Right kidney (tissue), 1 donor: ENCODE measurements at regions not wholly inside any gene's neighbourhood (a gene's known extent, or its start where the extent isn't known, plus 50 kb on each side); places are given as distances from the start of the nearest gene placed in this dataset.
"Not testable (repeated sequence)": the region's sequence is repeated elsewhere in the genome, so short reads cannot be mapped to it uniquely, and the experiment has no call there.

Experiments used
- DNase-seq: peaks from one replicate; pipeline ENCODE4 v3.0.0-alpha.2; 2016

DNA sequence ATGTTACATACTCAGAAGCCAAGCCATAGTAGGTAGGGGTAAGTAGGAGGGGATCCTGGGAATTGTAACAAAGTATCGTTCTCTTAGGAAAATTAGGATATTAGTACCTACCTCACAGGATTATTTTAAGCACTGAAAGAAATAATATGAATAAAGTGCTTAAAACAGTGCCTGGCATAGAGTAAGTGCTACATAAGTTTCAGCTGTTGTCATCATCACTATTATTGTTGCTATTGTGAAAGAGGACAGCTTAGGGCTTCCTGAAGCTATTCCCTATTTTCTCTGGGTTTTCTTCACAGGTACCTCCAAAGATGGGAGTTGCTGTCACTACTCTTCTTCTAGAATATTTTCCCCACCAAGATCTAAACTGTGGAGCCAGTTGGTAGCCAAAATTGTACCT is 443.7 kb upstream of the FGF16 start:
- no peak for DNase-seq

DNA sequence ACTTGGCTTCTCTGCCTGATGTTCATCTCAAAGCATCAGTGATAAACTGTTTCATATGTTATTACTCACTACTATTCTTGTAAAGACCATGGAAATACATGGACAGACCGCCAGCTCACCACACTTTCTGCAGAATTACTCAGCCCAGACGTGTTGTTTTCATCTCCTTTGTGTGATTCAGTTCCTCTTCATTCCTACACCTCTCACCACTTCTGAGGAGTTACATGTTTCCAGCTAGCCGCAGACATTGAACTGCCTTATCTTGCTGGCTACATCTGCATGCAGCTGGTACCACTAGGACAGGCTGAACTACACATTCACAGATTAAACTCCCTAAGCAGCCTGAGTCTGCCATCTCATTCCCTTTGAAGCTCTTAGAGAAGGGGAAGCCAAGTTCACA is 443.2 kb upstream of the FGF16 start:
- no peak for DNase-seq

DNA sequence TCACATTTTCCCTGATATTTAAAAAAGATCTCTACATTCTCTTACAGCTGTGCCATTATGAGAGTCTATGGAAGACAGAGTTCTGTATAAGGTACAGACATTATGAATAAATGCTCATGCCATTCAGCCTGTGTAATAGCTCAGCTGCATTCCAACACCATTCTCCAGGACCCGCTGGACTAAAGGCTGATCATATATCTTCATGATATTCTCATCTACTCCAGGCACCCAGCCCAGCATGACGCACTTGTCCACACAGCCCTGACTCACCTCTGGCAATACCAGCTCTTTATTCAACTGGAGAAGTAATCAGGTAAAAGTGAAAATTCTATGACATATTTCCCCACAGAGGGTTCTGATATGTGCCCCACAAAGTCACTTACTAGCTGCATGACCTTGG is 437.5 kb upstream of the FGF16 start:
- DNase-seq: no peak

DNA sequence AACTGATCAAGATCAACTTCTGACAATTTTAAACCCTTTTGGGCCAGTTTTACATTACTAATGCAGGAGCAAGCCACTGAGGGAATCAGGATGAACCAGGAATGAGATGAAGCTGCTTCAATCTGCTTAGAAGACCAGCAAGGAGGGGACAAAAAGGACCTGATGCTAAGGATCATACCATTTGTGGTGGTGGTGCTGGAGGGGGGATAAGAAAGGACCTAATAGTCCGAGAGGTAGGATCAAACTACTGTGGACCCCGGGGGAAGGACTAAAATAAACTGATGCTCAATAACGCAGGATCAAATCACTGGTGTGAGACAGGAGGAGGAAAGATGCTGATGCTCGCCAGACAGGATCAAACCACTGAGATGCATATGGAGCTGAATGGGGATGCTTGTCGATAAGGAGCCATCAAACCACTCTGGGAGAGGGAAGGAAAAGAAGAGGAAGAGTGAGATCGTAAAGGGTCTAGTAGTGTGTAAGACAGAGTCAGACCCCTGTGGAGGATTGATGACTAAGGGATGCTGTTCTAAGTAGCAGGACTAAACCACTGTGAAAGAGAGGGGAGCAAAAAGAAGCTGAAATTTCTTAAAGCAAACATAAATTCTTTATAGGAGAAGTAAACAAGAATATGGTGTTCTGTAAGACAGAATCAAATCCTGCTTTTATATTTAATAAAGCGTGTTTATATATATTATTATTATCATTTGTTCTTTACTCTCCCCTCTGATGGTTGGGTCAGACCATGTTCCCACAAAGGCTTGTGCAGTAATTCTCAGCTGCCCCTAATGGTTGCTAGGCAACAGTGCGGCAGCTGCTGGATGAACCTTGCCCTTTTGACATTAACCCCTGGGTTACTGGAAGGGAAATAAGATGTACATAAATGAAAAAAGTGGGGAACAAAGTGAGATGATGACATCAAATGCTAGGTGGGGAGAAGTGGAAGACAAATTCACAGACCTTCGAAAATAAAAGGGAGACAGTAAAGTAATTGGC is 432.5 kb upstream of the FGF16 start:
- DNase-seq: peak; percentile 22

DNA sequence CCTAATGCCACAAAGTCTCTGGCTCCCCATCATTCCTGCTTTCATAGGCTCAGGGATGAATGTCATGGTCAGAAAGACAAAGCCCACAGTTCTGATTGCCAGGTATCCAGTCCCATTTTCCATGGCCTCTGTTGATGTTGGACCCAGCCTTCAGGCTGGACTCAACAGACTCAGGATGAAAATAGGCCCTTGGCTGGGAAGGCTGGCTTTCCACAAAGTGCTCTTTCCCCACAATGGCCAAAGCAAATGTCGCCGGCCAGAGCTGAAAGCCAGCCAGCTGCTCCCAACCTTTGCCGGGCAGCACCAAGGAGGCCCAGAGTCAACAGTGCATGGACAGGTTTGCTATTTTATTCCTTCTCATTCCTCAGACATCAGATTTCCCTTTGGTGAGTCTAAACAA is 430.1 kb upstream of the FGF16 start:
- no peak for DNase-seq

DNA sequence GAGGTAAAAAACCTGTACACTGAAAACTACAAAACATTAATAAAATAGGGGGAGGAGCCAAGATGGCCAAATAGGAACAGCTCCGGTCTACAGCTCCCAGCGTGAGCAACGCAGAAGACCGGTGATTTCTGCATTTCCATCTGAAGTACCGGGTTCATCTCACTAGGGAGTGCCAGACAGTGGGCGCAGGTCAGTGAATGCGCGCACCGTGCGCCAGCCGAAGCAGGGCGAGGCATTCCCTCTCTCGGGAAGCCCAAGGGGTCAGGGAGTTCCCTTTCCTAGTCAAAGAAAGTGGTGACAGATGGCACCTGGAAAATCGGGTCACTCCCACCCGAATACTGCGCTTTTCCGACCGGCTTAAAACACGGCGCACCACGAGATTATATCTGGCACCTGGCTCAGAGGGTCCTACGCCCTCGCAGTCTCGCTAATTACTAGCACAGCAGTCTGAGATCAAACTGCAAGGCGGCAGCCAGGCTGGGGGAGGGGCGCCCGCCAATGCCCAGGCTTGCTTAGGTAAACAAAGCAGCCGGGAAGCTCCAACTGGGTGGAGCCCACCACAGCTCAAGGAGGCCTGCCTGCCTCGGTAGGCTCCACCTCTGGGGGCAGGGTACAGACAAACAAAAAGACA is 400.9 kb upstream of the FGF16 start:
- peak; percentile 20 for DNase-seq

DNA sequence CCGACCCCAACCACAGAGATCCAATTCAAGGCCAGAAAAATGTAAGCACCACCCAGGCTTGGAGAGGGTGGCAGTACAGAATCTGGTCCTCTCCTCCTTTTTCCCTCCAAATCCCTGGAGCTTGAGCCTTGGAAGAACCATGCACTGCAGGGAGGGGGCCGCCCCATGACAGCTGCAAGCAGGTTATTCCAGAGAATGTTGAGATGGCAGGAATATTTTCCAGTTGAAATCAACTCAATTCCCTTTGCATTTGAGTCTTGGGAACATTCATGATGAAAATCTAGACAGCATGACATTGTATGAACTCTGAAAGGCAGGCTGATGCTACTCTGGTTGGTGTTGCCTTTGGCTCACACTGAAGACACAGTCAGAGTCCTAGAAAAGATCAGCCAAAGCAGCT is 386.6 kb upstream of the FGF16 start:
- DNase-seq: no peak

DNA sequence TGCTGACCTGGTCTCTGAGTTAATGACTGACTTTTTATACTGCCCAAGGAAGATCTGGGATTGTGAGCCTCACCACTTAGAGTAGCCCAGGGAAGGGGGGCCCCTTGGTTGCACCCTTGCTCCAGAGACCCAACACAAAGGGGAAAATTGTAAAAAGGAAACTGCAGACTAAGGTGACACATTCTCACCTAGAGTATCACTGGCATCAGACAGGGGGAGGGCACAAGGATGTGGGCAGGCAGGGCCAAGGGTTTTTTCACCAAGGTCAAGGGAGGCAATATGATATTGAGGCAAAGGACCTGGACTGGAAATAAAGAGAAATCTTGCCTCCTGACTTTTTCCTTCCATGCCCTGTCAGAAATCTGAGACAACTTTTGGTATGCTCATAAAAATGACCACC is 386.2 kb upstream of the FGF16 start:
- DNase-seq: no peak

DNA sequence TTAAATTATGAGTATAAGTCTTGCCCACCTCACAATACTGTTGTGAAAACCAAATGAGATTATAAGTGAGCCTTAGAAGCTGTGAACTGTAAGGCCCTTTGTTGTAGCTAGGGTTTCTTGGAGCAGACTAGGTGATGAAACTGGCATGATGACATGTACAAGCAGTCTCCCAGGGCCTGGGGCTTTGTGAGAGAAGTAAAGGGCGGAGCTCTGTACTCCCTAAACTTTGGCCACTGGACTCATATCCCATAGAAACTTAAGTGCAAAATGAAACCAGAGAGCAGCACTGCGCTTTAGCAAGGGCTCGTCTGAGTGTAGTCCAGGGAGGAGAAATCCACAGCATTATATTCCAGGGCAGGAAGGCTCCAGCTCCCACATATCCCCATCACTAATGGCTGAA is 385.6 kb upstream of the FGF16 start:
- DNase-seq: no peak

DNA sequence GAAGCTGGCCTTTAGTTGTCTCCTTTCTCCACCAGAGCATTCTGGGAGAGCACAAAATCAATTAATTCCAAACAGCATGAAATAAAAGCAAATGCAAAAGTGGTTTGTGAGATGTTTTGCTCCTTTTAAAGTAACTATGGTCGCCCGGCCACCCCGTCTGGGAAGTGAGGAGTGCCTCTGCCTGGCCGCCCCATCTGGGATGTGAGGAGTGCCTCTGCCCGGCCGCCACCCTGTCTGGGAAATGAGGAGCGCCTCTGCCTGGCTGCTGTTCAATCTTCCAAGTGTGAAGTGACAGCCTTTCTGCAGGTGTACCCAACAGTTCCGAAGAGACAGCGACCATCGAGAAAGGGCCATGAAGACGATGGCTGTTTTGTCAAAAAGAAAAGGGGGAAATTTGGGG is 381.3 kb upstream of the FGF16 start:
- DNase-seq: no peak

DNA sequence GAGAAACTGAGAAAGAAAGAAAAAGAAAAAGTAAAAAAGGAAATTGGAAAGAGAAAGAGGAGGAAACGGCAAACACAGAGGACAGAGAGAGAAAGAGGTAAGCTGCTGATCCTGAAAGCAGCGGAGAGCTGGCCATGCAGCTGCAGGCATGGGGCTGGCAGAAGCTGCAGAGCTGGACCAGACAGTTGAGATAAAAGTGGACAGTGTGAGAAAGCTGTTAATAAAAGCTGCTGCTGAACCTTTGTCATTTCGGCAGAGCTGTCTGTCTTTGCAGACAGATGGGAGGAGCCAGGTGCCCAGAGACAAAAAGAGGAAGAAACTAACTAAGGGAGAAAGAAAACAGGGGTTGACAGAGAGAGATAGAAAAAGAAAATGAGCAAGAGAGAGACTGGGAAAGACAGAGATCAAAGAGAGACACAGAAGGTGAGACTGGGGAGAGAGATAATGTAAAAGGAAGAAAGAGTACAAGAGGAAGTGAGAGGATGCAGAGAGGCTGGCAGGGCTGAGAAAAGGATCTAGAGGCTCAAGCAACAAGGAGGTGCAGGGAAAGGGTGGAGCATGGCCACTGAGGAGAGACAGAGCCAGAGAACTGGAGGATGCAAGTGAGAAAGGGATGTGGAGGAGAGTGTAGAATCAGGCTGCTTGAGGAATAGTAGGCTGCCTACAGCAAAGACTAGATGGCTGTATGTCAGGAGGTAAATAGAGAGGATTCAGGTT is 376.8 kb upstream of the FGF16 start:
- DNase-seq: no peak

DNA sequence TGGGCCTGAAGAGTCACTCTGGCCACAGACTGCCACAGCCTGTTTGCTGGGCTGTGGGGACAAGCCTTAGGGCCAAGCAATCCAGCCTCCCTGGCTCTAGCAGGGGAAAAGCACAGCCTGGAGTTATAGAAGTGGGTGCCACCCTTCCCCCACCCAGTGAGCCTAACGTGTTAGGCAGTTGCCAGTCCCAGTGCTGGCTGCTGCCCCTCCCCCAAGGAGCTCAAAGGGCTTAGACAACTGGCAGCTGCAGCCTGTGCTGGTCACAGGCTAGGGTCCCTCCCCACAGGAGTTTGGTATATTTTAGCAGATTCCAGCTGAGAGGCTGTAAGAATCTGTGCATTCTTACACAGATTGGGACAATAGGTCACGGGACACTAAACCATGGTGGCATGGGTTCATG is 370.3 kb upstream of the FGF16 start:
- DNase-seq: no peak

DNA sequence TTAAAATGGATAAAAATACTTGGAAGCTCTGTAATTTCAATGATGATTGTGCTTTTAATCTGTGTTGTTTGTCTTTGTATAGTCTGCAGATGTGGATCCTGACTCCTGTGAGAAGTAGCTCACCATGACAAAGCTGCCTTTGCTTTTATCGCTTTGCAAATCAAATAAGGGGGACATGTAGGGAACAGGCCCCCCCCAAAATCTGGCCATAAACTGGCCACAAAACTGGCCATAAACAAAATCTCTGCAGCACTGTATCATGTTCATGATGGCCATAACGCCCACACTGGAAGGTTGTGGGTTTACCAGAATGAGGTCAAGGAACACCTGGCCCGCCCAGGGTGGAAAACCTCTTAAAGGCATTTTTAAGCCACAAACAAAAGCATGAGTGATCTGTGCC is 366.0 kb upstream of the FGF16 start:
- DNase-seq: not testable (repeated sequence)

DNA sequence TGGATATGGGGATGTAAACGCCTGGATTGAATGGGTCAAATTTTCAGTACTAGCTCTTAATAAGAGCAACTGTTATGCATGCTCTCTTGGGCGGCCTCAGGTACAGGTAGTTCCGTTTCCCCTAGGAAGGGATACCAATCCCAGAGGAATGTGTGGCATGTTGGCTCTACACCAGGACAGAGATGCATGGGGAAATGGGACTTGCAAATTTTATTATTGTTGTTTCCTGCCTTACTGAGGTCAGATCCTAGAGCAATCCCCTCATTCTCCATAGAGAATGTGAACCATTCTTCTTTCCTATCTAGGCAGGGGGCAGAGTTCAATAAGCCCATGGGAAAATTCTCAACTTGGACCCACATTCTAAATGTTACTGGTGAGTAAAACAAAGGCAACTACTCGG is 361.8 kb upstream of the FGF16 start:
- no peak for DNase-seq

DNA sequence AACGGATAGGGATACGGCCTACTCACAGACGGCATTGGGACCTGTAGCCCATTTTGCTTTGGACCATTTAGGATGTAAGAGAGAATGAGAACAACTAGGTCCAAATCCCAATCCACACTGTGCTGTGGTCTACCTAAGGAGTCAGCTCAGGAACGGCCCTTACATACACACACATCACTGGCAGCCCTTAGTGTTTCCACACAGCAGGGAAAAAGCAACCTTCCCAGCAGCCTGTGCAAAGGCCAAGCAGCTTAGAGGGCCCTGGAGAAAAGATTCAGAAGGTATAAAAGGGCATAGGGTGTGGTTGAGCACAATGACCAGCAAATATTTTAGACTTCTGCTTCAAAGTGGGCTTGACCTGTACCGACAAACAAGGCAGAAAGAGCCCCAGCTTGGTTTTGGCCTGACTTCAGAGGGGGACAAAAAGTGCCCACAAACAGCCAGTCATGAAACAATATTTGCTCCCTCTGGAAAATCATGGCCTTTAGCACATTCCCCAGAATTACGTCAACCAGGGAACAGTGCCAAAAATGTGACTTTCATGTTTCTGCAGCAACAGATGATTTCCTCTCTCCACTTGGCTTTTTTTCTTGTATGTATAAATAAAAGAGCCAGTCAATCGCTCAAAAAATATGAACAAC is 359.5 kb upstream of the FGF16 start:
- no peak for DNase-seq

DNA sequence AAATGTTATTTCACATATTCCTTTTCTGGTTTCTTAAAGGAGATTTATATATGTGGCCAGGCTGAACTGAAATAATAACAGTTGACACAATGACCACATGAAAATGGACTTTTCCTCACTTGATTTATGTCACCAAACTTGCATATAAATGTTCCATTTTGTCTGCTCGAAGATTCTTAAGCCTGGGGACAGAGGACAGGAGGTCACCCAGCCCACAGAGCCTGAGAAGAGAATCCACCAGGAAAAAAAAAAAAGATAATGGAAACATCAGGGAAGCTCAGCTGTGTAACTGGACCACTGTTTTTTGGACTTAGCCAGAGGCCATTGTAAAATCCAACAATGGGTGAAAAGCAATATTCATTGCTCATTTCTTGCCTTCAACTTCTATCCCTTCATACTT is 359.0 kb upstream of the FGF16 start:
- no peak for DNase-seq

DNA sequence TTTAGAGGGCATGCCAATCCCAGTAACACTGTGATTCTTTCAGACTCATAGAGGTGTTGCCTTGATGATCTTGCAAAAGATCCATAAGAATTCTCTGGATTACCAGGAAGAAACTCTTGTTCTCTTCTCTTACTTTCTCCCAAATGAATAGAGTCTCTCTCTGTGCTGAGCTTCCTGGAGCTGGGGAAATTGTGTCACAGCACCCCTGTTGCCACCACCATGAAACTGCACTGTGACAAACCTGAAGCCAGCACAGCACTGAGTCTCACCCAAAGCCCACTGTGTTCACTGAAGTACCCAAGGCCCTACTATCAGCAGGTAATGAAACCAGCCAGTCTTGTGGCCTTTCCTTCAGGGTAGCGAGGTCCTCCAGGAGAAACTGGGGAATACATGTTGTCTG is 332.7 kb upstream of the FGF16 start:
- DNase-seq: no peak

DNA sequence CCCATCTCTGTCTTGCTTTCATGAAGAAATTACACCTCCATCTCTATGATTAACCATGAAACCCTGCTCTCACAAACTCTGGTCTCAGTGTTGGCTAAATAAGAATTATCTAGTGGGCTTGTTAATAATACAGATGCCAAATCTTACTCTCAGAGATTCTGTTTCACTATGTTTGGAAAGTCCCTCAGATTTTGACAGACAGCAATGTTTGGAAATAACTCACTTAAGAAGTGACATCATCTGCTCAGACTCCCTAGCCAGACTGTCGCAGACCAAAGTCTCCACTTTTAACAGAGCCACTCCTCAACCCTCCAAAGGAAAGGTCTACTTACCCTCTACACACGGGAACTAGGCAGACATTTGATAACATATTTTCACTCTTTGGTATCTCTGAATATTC is 328.5 kb upstream of the FGF16 start:
- no peak for DNase-seq

DNA sequence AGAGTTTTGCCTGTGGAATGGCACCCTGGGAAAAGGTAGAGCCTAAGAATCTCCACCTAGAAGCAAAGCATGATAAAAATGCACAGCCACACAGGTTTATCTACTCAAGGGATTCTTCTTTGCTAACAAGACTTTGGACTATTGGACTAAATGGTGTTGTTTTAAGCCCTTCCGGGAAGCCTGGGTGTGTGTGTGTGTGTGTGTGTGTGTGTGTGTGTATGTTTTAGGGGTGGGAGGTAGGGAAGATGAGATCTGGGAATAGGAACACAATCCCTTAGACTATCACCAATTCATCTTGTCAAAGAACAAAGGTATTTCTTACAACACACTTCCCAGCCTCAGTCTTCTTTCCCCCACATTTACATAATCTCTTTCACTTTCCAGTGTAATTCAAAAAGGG is 327.5 kb upstream of the FGF16 start:
- DNase-seq: no peak

DNA sequence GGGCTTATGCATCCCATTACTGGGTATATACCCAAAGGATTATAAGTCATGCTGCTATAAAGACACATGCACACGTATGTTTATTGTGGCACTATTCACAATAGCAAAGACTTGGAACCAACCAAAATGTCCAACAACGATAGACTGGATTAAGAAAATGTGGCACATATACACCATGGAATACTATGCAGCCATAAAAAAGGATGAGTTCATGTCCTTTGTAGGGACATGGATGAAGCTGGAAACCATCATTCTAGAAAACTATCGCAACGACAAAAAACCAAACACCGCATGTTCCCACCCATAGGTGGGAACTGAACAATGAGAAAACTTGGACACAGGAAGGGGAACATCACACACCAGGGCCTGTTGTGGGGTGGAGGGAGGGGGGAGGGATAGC is 323.3 kb upstream of the FGF16 start:
- DNase-seq: not testable (repeated sequence)

DNA sequence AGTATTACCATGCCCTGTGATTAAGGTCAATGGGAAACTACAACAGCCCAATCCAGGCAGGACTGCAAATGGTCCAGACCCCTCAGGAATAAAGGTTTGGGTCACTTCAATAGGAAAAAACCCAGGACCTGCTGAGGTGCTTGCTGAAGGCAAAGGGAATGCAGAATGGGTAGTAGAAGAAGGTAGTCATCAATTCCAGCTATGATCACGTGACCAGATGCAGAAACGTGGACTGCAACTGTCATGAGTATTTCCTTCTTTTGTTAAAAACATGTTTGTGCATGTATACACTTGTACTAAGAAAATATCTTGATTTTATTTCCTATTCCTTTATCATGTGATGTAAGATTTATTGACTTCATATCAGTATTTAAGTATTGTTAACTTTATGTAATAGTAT is 319.6 kb upstream of the FGF16 start:
- not testable (repeated sequence) for DNase-seq

DNA sequence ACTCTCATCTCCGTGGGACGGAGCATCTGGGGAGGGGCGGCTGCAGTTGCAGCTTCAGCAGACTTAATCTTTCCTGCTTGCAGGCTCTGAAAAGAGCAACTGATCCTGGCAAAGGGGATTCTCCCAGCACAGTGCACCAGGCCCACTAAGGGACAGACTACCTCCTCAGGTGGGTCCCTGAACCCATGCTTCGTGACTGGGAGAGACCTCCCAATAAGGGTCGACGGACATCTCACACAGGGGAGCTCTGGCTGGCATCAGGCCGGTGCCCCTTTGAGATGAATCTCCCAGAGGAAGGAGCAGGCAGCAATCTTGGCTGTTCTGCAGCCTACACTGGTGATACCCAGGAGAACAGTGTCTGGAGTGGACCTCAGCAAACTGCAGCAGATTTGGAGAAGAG is 303.3 kb upstream of the FGF16 start:
- no peak for DNase-seq

DNA sequence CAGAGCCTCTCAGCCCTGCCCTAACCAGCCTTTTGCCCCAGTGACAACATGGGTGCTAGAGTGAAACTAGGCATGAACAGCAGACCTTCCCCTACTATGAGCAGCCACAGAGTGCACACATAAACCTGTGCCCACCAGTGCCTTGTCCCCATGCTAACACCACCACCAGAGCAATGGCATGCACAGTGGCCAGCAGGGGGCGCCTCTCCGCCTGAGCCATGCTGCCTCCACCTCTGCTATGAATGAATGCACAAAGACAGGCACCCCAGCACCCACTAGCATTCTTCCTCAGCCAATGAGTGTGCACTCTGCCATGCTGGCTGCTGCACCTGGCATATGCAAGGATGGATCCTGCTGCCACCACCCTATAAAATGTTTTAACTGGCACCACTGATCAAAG is 286.9 kb upstream of the FGF16 start:
- no peak for DNase-seq
